ENCODE measurements at regions not wholly inside any gene's neighbourhood (a gene's known extent, or its start where the extent isn't known, plus 50 kb on each side); places are given as distances from the start of the nearest gene placed in this dataset.

GRCh38 chr2:194824450-194824849, 832.6 kb upstream of the SLC39A10 start:
- no peaks in the 10 kb centered on the region for H3K36me3 ChIP-seq (ENCODE audit: control insufficient read depth in 2 of 4, insufficient read depth in 4 of 4, low read length in 3 of 4)
- 86% methylated on average over 2 of the region's 2 CpGs; no CpG with 5 or more reads in 1 of the 2 experiments for WGBS, 2 experiments (ENCODE audit: extremely low coverage in 1 of 2, insufficient coverage in 1 of 2, insufficient read length in 1 of 2, insufficient replicate concordance in 2 of 2, low coverage in 1 of 2, low lambda C conversion rate in 2 of 2, missing lambda C conversion rate in 1 of 2)
- H3K4me2 ChIP-seq (ENCODE audit: insufficient read depth in 1 of 2, low read depth in 2 of 2, low read length in 2 of 2) = no peak overlapping the region
- no peaks in the 10 kb centered on the region for H3K79me2 ChIP-seq (ENCODE audit: control insufficient read depth in 1 of 2, insufficient read depth in 2 of 2, low read length in 2 of 2)
- H3K18ac ChIP-seq (ENCODE audit: extremely low read depth, low read length) = no peak overlapping the region
- no peak for DNase-seq (ENCODE audit: low read depth in 1 of 2, low spot score in 2 of 2)
- no peaks in the 10 kb centered on the region for H3K27me3 ChIP-seq (replicated peaks in 1 of 4; ENCODE audit: control insufficient read depth in 3 of 4, extremely low read depth in 1 of 4, insufficient read depth in 3 of 4, low read length in 3 of 4)
- H2AFZ ChIP-seq (ENCODE audit: low read length) = no peak overlapping the region
- H4K91ac ChIP-seq (replicated peaks; ENCODE audit: insufficient read length, low read length) = no peak overlapping the region
- H2BK5ac ChIP-seq (ENCODE audit: low read depth, low read length) = no peak overlapping the region
- no peaks in the 10 kb centered on the region for H3K9me3 ChIP-seq (ENCODE audit: insufficient read depth in 2 of 2, low read depth in 1 of 2, low read length in 1 of 2)
- H4K5ac ChIP-seq (ENCODE audit: insufficient read length, low read depth, low read length) = no peak overlapping the region
- no peak overlapping the region for H3K27ac ChIP-seq (ENCODE audit: low read depth, low read length)
- CTCF ChIA-PET (ENCODE audit: partially characterized antibody) = no interaction called here
- H3K4ac ChIP-seq (replicated peaks; ENCODE audit: insufficient read length, low read depth, low read length) = no peak overlapping the region
- POLR2A ChIA-PET (ENCODE audit: partially characterized antibody) = no interaction called here
- H3K4me1 ChIP-seq (replicated peaks in 1 of 4; ENCODE audit: control insufficient read depth in 3 of 4, insufficient read depth in 4 of 4, low read length in 3 of 4) = no peaks in the 10 kb centered on the region
- H2BK12ac ChIP-seq (ENCODE audit: low read depth, low read length) = no peak overlapping the region
- no peaks in the 10 kb centered on the region for H3K79me1 ChIP-seq (ENCODE audit: low read depth, low read length)
- no peak overlapping the region for H3K4me3 ChIP-seq (ENCODE audit: extremely low read depth in 1 of 4, insufficient read depth in 2 of 4, low read depth in 3 of 4, low read length in 4 of 4)
- no peak overlapping the region for H2AK5ac ChIP-seq (ENCODE audit: low read depth, low read length)
- H2BK15ac ChIP-seq (ENCODE audit: low read length) = no peak overlapping the region
- H2BK20ac ChIP-seq (ENCODE audit: low read length) = no peak overlapping the region
- no peaks in the 10 kb centered on the region for H4K20me1 ChIP-seq (replicated peaks in 1 of 2; ENCODE audit: control insufficient read depth in 1 of 2, insufficient read depth in 2 of 2, low read length in 2 of 2)
- H2BK120ac ChIP-seq (replicated peaks; ENCODE audit: low read depth, low read length) = no peak overlapping the region
- FAIRE-seq = no peak
- H3K9ac ChIP-seq (replicated peaks in 1 of 4; ENCODE audit: extremely low read depth in 1 of 4, low read depth in 3 of 4, low read length in 3 of 4) = no peak overlapping the region
- no peak overlapping the region for H4K8ac ChIP-seq (ENCODE audit: extremely low read depth, insufficient read depth, low read length)
- H3K56ac ChIP-seq (replicated peaks; ENCODE audit: insufficient read length, low read depth, low read length) = no peak overlapping the region
- H3K23ac ChIP-seq (ENCODE audit: insufficient read length) = no peak overlapping the region
- H3K14ac ChIP-seq (ENCODE audit: insufficient read length) = no peak overlapping the region
- H3K23me2 ChIP-seq (ENCODE audit: low read depth, low read length) = no peaks in the 10 kb centered on the region
- TF ChIP-seq USF2 (IDR thresholded peaks at IDR 0.05; ENCODE audit: low read length) (no peak), TEAD4 (IDR thresholded peaks at IDR 0.05; ENCODE audit: low read depth, low read length) (no peak), SIX5 (IDR thresholded peaks at IDR 0.05; ENCODE audit: low read depth, low read length) (no peak), CTCF (IDR thresholded peaks at IDR 0.05; ENCODE audit: control extremely low read depth in 1 of 3, insufficient read depth in 1 of 3, low read depth in 1 of 3, low read length in 3 of 3) (no peak), E2F6 (IDR thresholded peaks at IDR 0.05) (no peak), TAF7 (optimal IDR thresholded peaks at IDR 0.05; ENCODE audit: borderline replicate concordance, low read depth, low read length) (no peak), GABPA (IDR thresholded peaks at IDR 0.05; ENCODE audit: borderline replicate concordance, insufficient read depth, low read length) (no peak), POLR2A (IDR thresholded peaks at IDR 0.05; ENCODE audit: control extremely low read depth in 1 of 2, low read depth in 2 of 2, low read length in 2 of 2) (no peak), ATF3 (IDR thresholded peaks at IDR 0.05; ENCODE audit: insufficient read depth, low read depth, low read length) (no peak), KDM5A (IDR thresholded peaks at IDR 0.05; ENCODE audit: low read length) (no peak), CREB1 (IDR thresholded peaks at IDR 0.05) (no peak)
